Ishikawa (cell line): ENCODE measurements at regions not wholly inside any gene's neighbourhood (a gene's known extent, or its start where the extent isn't known, plus 50 kb on each side); places are given as distances from the start of the nearest gene placed in this dataset.

Source experiments
- CEBPB ChIP-seq: IDR thresholded peaks from 2 replicates; pipeline ENCODE4 v1.6.1; 2012
- CREB1 ChIP-seq: IDR thresholded peaks from 2 replicates; pipeline ENCODE4 v1.6.1; 2012; ENCODE audit warnings: low read depth
- EGR1 ChIP-seq: IDR thresholded peaks from 2 replicates; pipeline ENCODE4 v1.6.1; 2012
- MAX ChIP-seq: IDR thresholded peaks from 2 replicates; pipeline ENCODE4 v1.6.1; 2012
- RAD21 ChIP-seq: IDR thresholded peaks from 2 replicates; pipeline ENCODE4 v1.6.1; 2012; ENCODE audit warnings: low read depth
- REST ChIP-seq: IDR thresholded peaks from 2 replicates; pipeline ENCODE4 v1.6.1; 2012; ENCODE audit warnings: low read depth, mild to moderate bottlenecking
- TAF1 ChIP-seq: IDR thresholded peaks from 2 replicates; pipeline ENCODE4 v1.6.1; 2012; ENCODE audit warnings: low read depth, mild to moderate bottlenecking
- TCF12 ChIP-seq: IDR thresholded peaks from 2 replicates; pipeline ENCODE4 v1.6.1; 2012; ENCODE audit warnings: low read depth

GRCh38 chr2:189308056-189308790 is 128.7 kb upstream of the COL5A2 start:
- TF ChIP-seq TAF1: no peak
- no peak for TF ChIP-seq CREB1
- TF ChIP-seq MAX: no peak
- TF ChIP-seq RAD21: no peak
- no peak for TF ChIP-seq TCF12
- TF ChIP-seq CEBPB: no peak
- TF ChIP-seq REST: no peak
- no peak for TF ChIP-seq EGR1
